PC-9 (cell line): ENCODE measurements at regions not wholly inside any gene's neighbourhood (a gene's known extent, or its start where the extent isn't known, plus 50 kb on each side); places are given as distances from the start of the nearest gene placed in this dataset.

ENCODE experiments used
- EZH2 ChIP-seq: fragments of 200-600 bp; sonication (generic); IDR thresholded peaks from 2 replicates; pipeline ENCODE4 v1.8.0; 2017; ENCODE audit warnings: antibody characterized with exemption, low read depth
- TF ChIP-seq, protein P1 (sequence below): fragments of 200-600 bp; sonication (generic); conservative IDR thresholded peaks from 2 replicates; pipeline ENCODE4 v1.6.1; 2017; ENCODE audit warnings: mixed run types, antibody characterized with exemption, mild to moderate bottlenecking, moderate library complexity

DNA sequence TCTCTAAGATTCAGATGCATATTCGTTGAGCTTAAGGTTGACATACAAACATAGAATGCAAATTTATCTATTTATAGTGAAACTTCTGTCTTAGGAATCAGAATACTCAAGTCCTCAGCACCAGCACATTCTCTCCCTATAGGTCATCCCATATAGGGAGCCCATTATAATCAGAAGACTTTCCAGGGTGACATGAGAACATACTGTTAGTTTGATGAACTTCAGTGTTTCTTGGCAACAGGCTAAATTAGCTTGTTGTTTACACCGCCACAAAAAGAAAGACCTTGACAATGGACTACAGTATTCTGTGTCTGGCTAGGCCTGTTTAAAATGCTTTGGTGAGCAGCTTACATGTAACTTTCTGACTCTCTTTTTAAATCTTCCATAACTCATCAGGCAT is 104.2 kb downstream of the TAF11L14 start:
- TF ChIP-seq, protein P1, sequence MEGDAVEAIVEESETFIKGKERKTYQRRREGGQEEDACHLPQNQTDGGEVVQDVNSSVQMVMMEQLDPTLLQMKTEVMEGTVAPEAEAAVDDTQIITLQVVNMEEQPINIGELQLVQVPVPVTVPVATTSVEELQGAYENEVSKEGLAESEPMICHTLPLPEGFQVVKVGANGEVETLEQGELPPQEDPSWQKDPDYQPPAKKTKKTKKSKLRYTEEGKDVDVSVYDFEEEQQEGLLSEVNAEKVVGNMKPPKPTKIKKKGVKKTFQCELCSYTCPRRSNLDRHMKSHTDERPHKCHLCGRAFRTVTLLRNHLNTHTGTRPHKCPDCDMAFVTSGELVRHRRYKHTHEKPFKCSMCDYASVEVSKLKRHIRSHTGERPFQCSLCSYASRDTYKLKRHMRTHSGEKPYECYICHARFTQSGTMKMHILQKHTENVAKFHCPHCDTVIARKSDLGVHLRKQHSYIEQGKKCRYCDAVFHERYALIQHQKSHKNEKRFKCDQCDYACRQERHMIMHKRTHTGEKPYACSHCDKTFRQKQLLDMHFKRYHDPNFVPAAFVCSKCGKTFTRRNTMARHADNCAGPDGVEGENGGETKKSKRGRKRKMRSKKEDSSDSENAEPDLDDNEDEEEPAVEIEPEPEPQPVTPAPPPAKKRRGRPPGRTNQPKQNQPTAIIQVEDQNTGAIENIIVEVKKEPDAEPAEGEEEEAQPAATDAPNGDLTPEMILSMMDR, result no peak
- TF ChIP-seq EZH2, result no peak
